Trophoblast cell (in vitro differentiated cells and primary cell): ENCODE measurements at regions not wholly inside any gene's neighbourhood (a gene's known extent, or its start where the extent isn't known, plus 50 kb on each side); places are given as distances from the start of the nearest gene placed in this dataset.
A peak's percentile ranks its signal among the peaks of the same experiment; 100 is the strongest.

Experiments used
- DNase-seq, 2 donors: peaks; one replicate each; pipeline ENCODE4 v3.0.0-alpha.2; 2016
- H2AFZ ChIP-seq: 2 replicates; pipeline ENCODE4 v1.6.1; 2013; ENCODE audit warnings: low read length, moderate library complexity, mild to moderate bottlenecking; ENCODE audit not compliant: insufficient read depth, poor library complexity
- H2AK5ac ChIP-seq: 2 replicates; pipeline ENCODE4 v1.6.1; 2013; ENCODE audit warnings: mild to moderate bottlenecking, low read length
- H2BK120ac ChIP-seq: 2 replicates; pipeline ENCODE4 v1.6.1; 2013; ENCODE audit warnings: low read length, mild to moderate bottlenecking, moderate library complexity; ENCODE audit not compliant: insufficient read depth, poor library complexity
- H2BK12ac ChIP-seq: 2 replicates; pipeline ENCODE4 v1.6.1; 2013; ENCODE audit warnings: mild to moderate bottlenecking, low read length, moderate library complexity
- H2BK5ac ChIP-seq: 2 replicates; pipeline ENCODE4 v1.6.1; 2013; ENCODE audit warnings: low read length, low read depth, moderate library complexity, mild to moderate bottlenecking; ENCODE audit not compliant: poor library complexity
- H3K14ac ChIP-seq: 2 replicates; pipeline ENCODE4 v1.6.1; 2013; ENCODE audit warnings: mild to moderate bottlenecking, low read length
- H3K18ac ChIP-seq: 2 replicates; pipeline ENCODE4 v1.6.1; 2013; ENCODE audit warnings: mild to moderate bottlenecking, low read length
- H3K23ac ChIP-seq: 2 replicates; pipeline ENCODE4 v1.6.1; 2013; ENCODE audit warnings: low read length
- H3K27ac ChIP-seq: 2 replicates; pipeline ENCODE4 v1.5.1; 2013; ENCODE audit warnings: low read depth, mild to moderate bottlenecking, inconsistent platforms, low read length, moderate library complexity
- H3K27me3 ChIP-seq: 2 replicates; pipeline ENCODE4 v1.6.1; 2013; ENCODE audit warnings: inconsistent platforms, mild to moderate bottlenecking, low read length, moderate library complexity; ENCODE audit not compliant: insufficient read depth
- H3K36me3 ChIP-seq, 2 experiments: 1 replicate in 1 of 2; 2 replicates in 1 of 2; pipeline ENCODE4 v1.6.1; 2013; ENCODE audit warnings: low read length in 2 of 2, mild to moderate bottlenecking in 2 of 2, moderate library complexity in 1 of 2; ENCODE audit not compliant: insufficient read depth in 2 of 2, control insufficient read depth in 1 of 2
- H3K4ac ChIP-seq: 2 replicates; pipeline ENCODE4 v1.6.1; 2013; ENCODE audit warnings: low read depth, mild to moderate bottlenecking, low read length, moderate library complexity
- H3K4me1 ChIP-seq, 2 experiments: 1 replicate in 1 of 2; 2 replicates in 1 of 2; pipeline ENCODE4 v1.6.1; 2013; ENCODE audit warnings: low read length in 2 of 2, mild to moderate bottlenecking in 2 of 2, moderate library complexity in 1 of 2; ENCODE audit not compliant: insufficient read depth in 2 of 2, control insufficient read depth in 1 of 2
- H3K4me2 ChIP-seq: 2 replicates; pipeline ENCODE4 v1.6.1; 2013; ENCODE audit warnings: inconsistent platforms, mild to moderate bottlenecking, low read length, moderate library complexity
- H3K4me3 ChIP-seq: 2 replicates; pipeline ENCODE4 v1.5.1; 2013; ENCODE audit warnings: mild to moderate bottlenecking, low read depth, low read length, inconsistent platforms
- H3K79me1 ChIP-seq: one replicate; pipeline ENCODE4 v1.6.1; 2013; ENCODE audit warnings: low read length
- H3K79me2 ChIP-seq: 2 replicates; pipeline ENCODE4 v1.6.1; 2013; ENCODE audit warnings: low read length, mild to moderate bottlenecking; ENCODE audit not compliant: control insufficient read depth, insufficient read depth, poor library complexity
- H3K9ac ChIP-seq: 2 replicates; pipeline ENCODE4 v1.6.1; 2013; ENCODE audit warnings: mild to moderate bottlenecking, low read length
- H3K9me3 ChIP-seq: 2 replicates; pipeline ENCODE4 v1.6.1; 2013; ENCODE audit warnings: low read depth, mild to moderate bottlenecking, control low read depth, inconsistent platforms, low read length; ENCODE audit not compliant: insufficient read depth
- H4K12ac ChIP-seq: 2 replicates; pipeline ENCODE4 v1.6.1; 2013; ENCODE audit warnings: low read depth, mild to moderate bottlenecking, low read length, moderate library complexity
- H4K8ac ChIP-seq: 2 replicates; pipeline ENCODE4 v1.6.1; 2013; ENCODE audit warnings: low read depth, mild to moderate bottlenecking, low read length, moderate library complexity
- H4K91ac ChIP-seq: one replicate; pipeline ENCODE4 v1.6.1; 2013; ENCODE audit warnings: low read depth, mild to moderate bottlenecking, low read length, moderate library complexity
- WGBS: extraction: QIAGEN DNeasy Blood & Tissue Kit; methylation state at CpG from one replicate; pipeline ENCODE4 v1.1.7; 2013; ENCODE audit warnings: missing lambda C conversion rate; ENCODE audit not compliant: insufficient read length, insufficient coverage; ENCODE audit errors: extremely low coverage; 5-methylcytosine and 5-hydroxymethylcytosine counted together

- Histone ChIP-seq H3K4ac (no peak overlapping the region), H3K23ac (no peak overlapping the region), H4K8ac (no peak overlapping the region), H3K18ac (no peak overlapping the region), H4K12ac (no peak overlapping the region), H3K9me3 (no peaks in the 10 kb centered on the region), H2AK5ac (no peak overlapping the region), H3K27ac (no peak overlapping the region), H4K91ac (no peak overlapping the region), H3K79me2 (no peaks in the 10 kb centered on the region), H2AFZ (no peak overlapping the region), H2BK120ac (no peak overlapping the region), H3K27me3 (no peaks in the 10 kb centered on the region), H3K4me2 (no peak overlapping the region), H3K79me1 (no peaks in the 10 kb centered on the region), H2BK5ac (no peak overlapping the region), H2BK12ac (no peak overlapping the region), H3K4me3 (no peak overlapping the region), H3K36me3 (no peaks in the 10 kb centered on the region), H3K4me1 (peaks cover 0 to 3% of the 10 kb centered on the region in 2 experiments), H3K14ac (no peak overlapping the region), H3K9ac (no peak overlapping the region)
- no peak for DNase-seq
Measured at GRCh38 chr5:110852053-110852452, 113.2 kb downstream of the SLC25A46 start.

DNA sequence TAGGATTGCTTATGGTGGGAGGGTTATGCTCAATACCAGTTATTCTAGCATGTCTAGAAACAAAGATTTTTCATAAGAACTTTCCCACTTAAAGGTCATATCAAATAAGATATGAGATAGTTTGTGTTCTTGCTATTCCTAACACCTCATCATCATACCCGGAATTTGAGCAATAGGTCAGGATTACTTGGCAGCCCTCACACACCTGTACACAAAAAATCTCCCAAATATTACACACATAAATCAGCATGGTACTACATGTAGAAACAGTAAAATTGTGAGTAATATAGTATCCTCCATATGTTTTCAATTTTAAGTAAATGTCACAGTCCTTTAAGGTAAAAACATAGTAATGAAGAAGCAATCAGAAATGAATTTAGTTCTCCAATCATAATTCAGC lies 113.7 kb downstream of the SLC25A46 start:
- Histone ChIP-seq H3K27ac (no peak overlapping the region), H3K27me3 (no peaks in the 10 kb centered on the region), H4K91ac (no peak overlapping the region), H3K36me3 (no peaks in the 10 kb centered on the region), H2BK12ac (no peak overlapping the region), H3K18ac (no peak overlapping the region), H3K4me3 (no peak overlapping the region), H3K4me2 (no peak overlapping the region), H3K79me2 (no peaks in the 10 kb centered on the region), H3K79me1 (no peaks in the 10 kb centered on the region), H4K12ac (no peak overlapping the region), H2AK5ac (no peak overlapping the region), H3K23ac (no peak overlapping the region), H2BK120ac (no peak overlapping the region), H3K4me1 (peaks cover 0 to 3% of the 10 kb centered on the region in 2 experiments), H4K8ac (no peak overlapping the region), H3K9ac (no peak overlapping the region), H3K14ac (no peak overlapping the region), H3K9me3 (no peaks in the 10 kb centered on the region), H3K4ac (no peak overlapping the region), H2BK5ac (no peak overlapping the region), H2AFZ (no peak overlapping the region)
- WGBS, result no CpG with 5 or more reads among the region's 1 CpG
- no peak for DNase-seq

GRCh38 chr5:110853267-110853666 lies 114.5 kb downstream of the SLC25A46 start:
- Histone ChIP-seq H2AFZ (no peak overlapping the region), H3K4me2 (no peak overlapping the region), H3K4ac (no peak overlapping the region), H2AK5ac (no peak overlapping the region), H3K14ac (no peak overlapping the region), H3K4me1 (peaks cover 0 to 3% of the 10 kb centered on the region in 2 experiments), H3K4me3 (no peak overlapping the region), H2BK5ac (no peak overlapping the region), H3K27ac (no peak overlapping the region), H2BK120ac (no peak overlapping the region), H3K79me1 (no peaks in the 10 kb centered on the region), H3K79me2 (no peaks in the 10 kb centered on the region), H4K8ac (no peak overlapping the region), H3K9me3 (no peaks in the 10 kb centered on the region), H3K27me3 (no peaks in the 10 kb centered on the region), H3K9ac (no peak overlapping the region), H3K36me3 (no peaks in the 10 kb centered on the region), H3K18ac (no peak overlapping the region), H4K12ac (no peak overlapping the region), H3K23ac (no peak overlapping the region), H4K91ac (no peak overlapping the region), H2BK12ac (no peak overlapping the region)
- peak in 1 of 2 donors; percentile 60 for DNase-seq
- WGBS, result no CpG with 5 or more reads among the region's 3 CpGs

GRCh38 chr5:110854200-110854599 lies 115.4 kb downstream of the SLC25A46 start:
- no peak overlapping the region for H3K9ac ChIP-seq
- no peak overlapping the region for H4K12ac ChIP-seq
- H3K18ac ChIP-seq, result no peak overlapping the region
- no peaks in the 10 kb centered on the region for H3K79me2 ChIP-seq
- no peak for DNase-seq
- no peak overlapping the region for H2AFZ ChIP-seq
- no peak overlapping the region for H4K91ac ChIP-seq
- H3K27me3 ChIP-seq, result no peaks in the 10 kb centered on the region
- no peak overlapping the region for H2BK12ac ChIP-seq
- no peaks in the 10 kb centered on the region for H3K79me1 ChIP-seq
- WGBS, result no CpG with 5 or more reads among the region's 1 CpG
- no peak overlapping the region for H3K4ac ChIP-seq
- H2AK5ac ChIP-seq, result no peak overlapping the region
- no peak overlapping the region for H2BK5ac ChIP-seq
- peaks cover 0 to 3% of the 10 kb centered on the region in 2 experiments for H3K4me1 ChIP-seq
- no peak overlapping the region for H3K4me3 ChIP-seq
- H3K9me3 ChIP-seq, result no peaks in the 10 kb centered on the region
- no peak overlapping the region for H4K8ac ChIP-seq
- no peak overlapping the region for H3K27ac ChIP-seq
- H3K4me2 ChIP-seq, result no peak overlapping the region
- H3K36me3 ChIP-seq, result no peaks in the 10 kb centered on the region
- no peak overlapping the region for H2BK120ac ChIP-seq
- no peak overlapping the region for H3K23ac ChIP-seq
- H3K14ac ChIP-seq, result no peak overlapping the region
